ENCODE measurements at regions not wholly inside any gene's neighbourhood (a gene's known extent, or its start where the extent isn't known, plus 50 kb on each side); places are given as distances from the start of the nearest gene placed in this dataset.
"Not testable (repeated sequence)": the region's sequence is repeated elsewhere in the genome, so short reads cannot be mapped to it uniquely, and the experiment has no call there.

DNA sequence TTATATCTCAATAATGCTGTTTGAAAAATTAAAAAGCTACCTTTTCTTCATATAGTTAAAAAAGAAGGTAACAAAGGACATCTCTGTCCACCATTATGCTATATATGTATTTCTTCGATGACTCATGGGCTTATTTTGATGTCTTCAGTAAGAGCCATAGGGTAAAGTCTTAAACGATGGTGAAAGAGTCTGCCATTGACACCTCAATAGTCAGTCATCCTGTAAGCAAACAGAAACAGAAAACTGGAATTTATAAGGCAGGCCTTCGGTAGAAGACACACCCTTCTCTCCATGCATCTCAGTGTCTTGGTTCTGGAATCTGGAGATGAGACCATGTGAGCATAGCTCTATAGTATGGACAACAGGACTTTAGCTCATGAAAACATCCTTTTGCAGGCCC, 87.0 kb upstream of the ZNF462 start:
- intact Hi-C loops (cut with DNase I), result no loop called here
- H3K4me1 ChIP-seq, result no peaks in the 10 kb centered on the region
- no peak overlapping the region for H3K4me3 ChIP-seq
- FAIRE-seq, result no peak
- H3K36me3 ChIP-seq, result no peaks in the 10 kb centered on the region
- no peak for TF ChIP-seq CTCF (IDR thresholded peaks at IDR 0.05)
- no peak for DNase-seq
- H3K27me3 ChIP-seq, result no peaks in the 10 kb centered on the region
- H3K9me3 ChIP-seq, result no peaks in the 10 kb centered on the region
- WGBS, 2 donors, result 80 to 87% methylated on average over 3 of the region's 3 CpGs
- no peak for ATAC-seq
- no peak overlapping the region for H3K27ac ChIP-seq

- no peak for TF ChIP-seq CTCF (IDR thresholded peaks at IDR 0.05)
- H3K9me3 ChIP-seq, result no peaks in the 10 kb centered on the region
- no peak overlapping the region for H3K4me3 ChIP-seq
- H3K36me3 ChIP-seq, result no peaks in the 10 kb centered on the region
- DNase-seq, result no peak
- H3K27me3 ChIP-seq, result no peaks in the 10 kb centered on the region
- no peak for FAIRE-seq
- ATAC-seq, result no peak
- intact Hi-C loops (cut with DNase I), result no loop called here
- H3K27ac ChIP-seq, result no peak overlapping the region
- no peaks in the 10 kb centered on the region for H3K4me1 ChIP-seq
Observed at GRCh38 chr9:106779796-106780195, 83.2 kb upstream of the ZNF462 start.

DNA sequence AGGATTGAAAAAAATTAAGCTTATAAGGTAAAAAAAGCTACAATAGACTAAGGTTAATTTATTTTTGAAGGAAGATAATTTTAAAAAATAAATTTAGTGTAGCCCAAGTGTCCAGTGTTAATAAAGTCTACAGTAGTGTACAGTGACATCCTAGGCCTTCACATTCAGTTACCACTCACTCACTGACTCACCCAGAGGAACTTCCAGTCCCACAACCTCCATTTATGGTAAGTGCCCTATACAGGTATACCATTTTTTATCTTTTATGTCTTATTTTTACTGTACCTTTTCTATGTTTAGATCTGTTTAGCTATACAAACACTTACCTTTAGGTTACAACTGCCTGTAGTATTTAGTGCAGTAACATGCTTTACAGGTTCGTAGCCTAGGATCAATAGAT, 79.8 kb upstream of the ZNF462 start:
- TF ChIP-seq CTCF (IDR thresholded peaks at IDR 0.05), result no peak
- intact Hi-C loops (cut with DNase I), result no loop called here
- H3K4me3 ChIP-seq, result no peak overlapping the region
- no peaks in the 10 kb centered on the region for H3K9me3 ChIP-seq
- H3K27ac ChIP-seq, result no peak overlapping the region
- no peaks in the 10 kb centered on the region for H3K27me3 ChIP-seq
- FAIRE-seq (no peak), ATAC-seq (no peak), DNase-seq (no peak)
- 93 to 95% methylated on average over 1 of the region's 1 CpG for WGBS, 2 donors
- no peaks in the 10 kb centered on the region for H3K4me1 ChIP-seq
- H3K36me3 ChIP-seq, result no peaks in the 10 kb centered on the region

DNA sequence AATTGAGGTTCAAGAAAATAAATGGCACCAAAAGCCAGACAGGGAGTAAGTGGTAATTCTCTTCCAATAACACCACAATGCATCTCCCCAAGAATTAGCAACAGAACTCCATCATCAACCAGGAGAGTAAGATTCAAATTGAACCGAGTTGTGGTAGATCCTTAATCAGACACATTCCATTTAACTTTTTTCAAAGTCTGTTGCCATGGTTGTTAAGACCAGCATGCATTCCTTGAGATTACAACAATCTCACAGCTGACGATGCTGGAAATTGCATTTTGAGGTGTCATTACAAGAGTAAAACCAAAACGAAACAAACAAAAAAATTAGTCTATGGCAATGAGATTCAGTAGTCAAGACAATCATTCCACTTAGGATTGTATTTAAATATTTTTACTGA, 78.9 kb upstream of the ZNF462 start:
- ATAC-seq (no peak), DNase-seq (no peak), FAIRE-seq (no peak)
- H3K27ac ChIP-seq, result no peak overlapping the region
- H3K36me3 ChIP-seq, result no peaks in the 10 kb centered on the region
- no peaks in the 10 kb centered on the region for H3K9me3 ChIP-seq
- no peaks in the 10 kb centered on the region for H3K27me3 ChIP-seq
- no peak overlapping the region for H3K4me3 ChIP-seq
- H3K4me1 ChIP-seq, result no peaks in the 10 kb centered on the region
- WGBS, 2 donors, result 66 to 67% methylated on average over 3 of the region's 3 CpGs
- intact Hi-C loops (cut with DNase I), result no loop called here
- TF ChIP-seq CTCF (IDR thresholded peaks at IDR 0.05), result no peak

DNA sequence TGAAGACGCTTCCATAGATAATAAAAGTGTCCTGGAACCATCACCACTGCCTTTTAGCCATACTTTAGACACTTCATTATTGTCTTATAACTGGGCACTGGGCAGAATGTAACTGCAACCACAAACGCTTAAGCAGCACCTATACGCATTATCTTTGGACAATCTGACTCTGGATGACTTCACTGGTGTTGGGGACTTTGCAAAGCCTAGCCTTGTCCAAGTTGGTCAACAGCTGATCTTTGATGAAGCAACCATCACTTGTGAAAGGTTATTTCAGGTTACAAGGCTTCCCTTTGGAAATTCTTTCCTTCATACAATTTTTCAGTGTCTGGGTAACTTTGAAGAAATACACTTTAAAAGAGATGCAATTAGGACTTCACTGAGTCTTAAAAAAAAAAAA, 77.8 kb upstream of the ZNF462 start:
- no peaks in the 10 kb centered on the region for H3K9me3 ChIP-seq
- no peak for TF ChIP-seq CTCF (IDR thresholded peaks at IDR 0.05)
- intact Hi-C loops (cut with DNase I), result no loop called here
- H3K4me3 ChIP-seq, result no peak overlapping the region
- H3K27ac ChIP-seq, result no peak overlapping the region
- WGBS, 2 donors, result 89 to 90% methylated on average over 3 of the region's 3 CpGs
- no peak for ATAC-seq
- no peak for DNase-seq
- FAIRE-seq, result no peak
- H3K27me3 ChIP-seq, result no peaks in the 10 kb centered on the region
- no peaks in the 10 kb centered on the region for H3K4me1 ChIP-seq
- H3K36me3 ChIP-seq, result no peaks in the 10 kb centered on the region

- H3K4me1 ChIP-seq; H3K9me3 ChIP-seq; H3K27me3 ChIP-seq; DNase-seq; FAIRE-seq; H3K36me3 ChIP-seq; ATAC-seq; H3K27ac ChIP-seq; H3K4me3 ChIP-seq; intact Hi-C loops (cut with DNase I): not testable (repeated sequence)
- WGBS, 2 donors, result 33 to 57% methylated on average over 2 of the region's 2 CpGs
Observed at GRCh38 chr9:106788021-106788420, 74.9 kb upstream of the ZNF462 start.
